ENCODE measurements at regions not wholly inside any gene's neighbourhood (a gene's known extent, or its start where the extent isn't known, plus 50 kb on each side); places are given as distances from the start of the nearest gene placed in this dataset.
"Not testable (repeated sequence)": the region's sequence is repeated elsewhere in the genome, so short reads cannot be mapped to it uniquely, and the experiment has no call there.

- not testable (repeated sequence) for TF ChIP-seq CTCF, POLR2A (IDR thresholded peaks at IDR 0.05)
Observed at GRCh38 chr7:109467729-109468128, 898.1 kb downstream of the DNAJB9 start.

Measured in uterus (tissue), 2 donors.